ENCODE measurements at regions not wholly inside any gene's neighbourhood (a gene's known extent, or its start where the extent isn't known, plus 50 kb on each side); places are given as distances from the start of the nearest gene placed in this dataset.

- no peaks in the 10 kb centered on the region for H3K36me3 ChIP-seq (ENCODE audit: control insufficient read depth, insufficient read depth, low read length)
- no peaks in the 10 kb centered on the region for H3K9me3 ChIP-seq (ENCODE audit: control insufficient read depth, low read length)
- H3K4me1 ChIP-seq (ENCODE audit: control insufficient read depth, insufficient read depth, low read length), result no peaks in the 10 kb centered on the region
- no peak overlapping the region for H3K9ac ChIP-seq (ENCODE audit: low read length)
- no peak overlapping the region for H3K4me3 ChIP-seq (ENCODE audit: low read length)
- no peaks in the 10 kb centered on the region for H3K27me3 ChIP-seq (ENCODE audit: control insufficient read depth, insufficient read depth, low read length)
Observed at GRCh38 chr16:8253718-8254117, 336.6 kb downstream of the TMEM114 start.

- H3K27me3 ChIP-seq (ENCODE audit: control insufficient read depth, insufficient read depth, low read length), result no peaks in the 10 kb centered on the region
- no peaks in the 10 kb centered on the region for H3K9me3 ChIP-seq (ENCODE audit: control insufficient read depth, low read length)
- H3K36me3 ChIP-seq (ENCODE audit: control insufficient read depth, insufficient read depth, low read length), result no peaks in the 10 kb centered on the region
- H3K4me3 ChIP-seq (ENCODE audit: low read length), result no peak overlapping the region
- no peak overlapping the region for H3K9ac ChIP-seq (ENCODE audit: low read length)
- no peaks in the 10 kb centered on the region for H3K4me1 ChIP-seq (ENCODE audit: control insufficient read depth, insufficient read depth, low read length)
Observed at GRCh38 chr16:8251727-8252126, 338.6 kb downstream of the TMEM114 start.

GRCh38 chr16:8251298-8251697, 339.0 kb downstream of the TMEM114 start:
- Histone ChIP-seq H3K9me3 (ENCODE audit: control insufficient read depth, low read length) (no peaks in the 10 kb centered on the region), H3K27me3 (ENCODE audit: control insufficient read depth, insufficient read depth, low read length) (no peaks in the 10 kb centered on the region), H3K9ac (ENCODE audit: low read length) (no peak overlapping the region), H3K4me1 (ENCODE audit: control insufficient read depth, insufficient read depth, low read length) (no peaks in the 10 kb centered on the region), H3K36me3 (ENCODE audit: control insufficient read depth, insufficient read depth, low read length) (no peaks in the 10 kb centered on the region), H3K4me3 (ENCODE audit: low read length) (no peak overlapping the region)

- no peak overlapping the region for H3K4me3 ChIP-seq (ENCODE audit: low read length)
- H3K9me3 ChIP-seq (ENCODE audit: control insufficient read depth, low read length), result no peaks in the 10 kb centered on the region
- H3K36me3 ChIP-seq (ENCODE audit: control insufficient read depth, insufficient read depth, low read length), result no peaks in the 10 kb centered on the region
- H3K27me3 ChIP-seq (ENCODE audit: control insufficient read depth, insufficient read depth, low read length), result no peaks in the 10 kb centered on the region
- H3K9ac ChIP-seq (ENCODE audit: low read length), result no peak overlapping the region
- no peaks in the 10 kb centered on the region for H3K4me1 ChIP-seq (ENCODE audit: control insufficient read depth, insufficient read depth, low read length)
Observed at GRCh38 chr16:8247993-8248392, 342.3 kb downstream of the TMEM114 start.

- H3K4me1 ChIP-seq (ENCODE audit: control insufficient read depth, insufficient read depth, low read length), result no peaks in the 10 kb centered on the region
Observed at GRCh38 chr16:8243981-8244380, 346.3 kb downstream of the TMEM114 start.

GRCh38 chr16:8241408-8241807, 348.9 kb downstream of the TMEM114 start:
- H3K9ac ChIP-seq (ENCODE audit: low read length), result no peak overlapping the region
- no peaks in the 10 kb centered on the region for H3K4me1 ChIP-seq (ENCODE audit: control insufficient read depth, insufficient read depth, low read length)
- H3K4me3 ChIP-seq (ENCODE audit: low read length), result no peak overlapping the region
- H3K9me3 ChIP-seq (ENCODE audit: control insufficient read depth, low read length), result no peaks in the 10 kb centered on the region
- H3K27me3 ChIP-seq (ENCODE audit: control insufficient read depth, insufficient read depth, low read length), result no peaks in the 10 kb centered on the region
- H3K36me3 ChIP-seq (ENCODE audit: control insufficient read depth, insufficient read depth, low read length), result no peaks in the 10 kb centered on the region

More at GRCh38 chr16:8243981-8244380, 346.3 kb downstream of the TMEM114 start:
- H3K9ac ChIP-seq (ENCODE audit: low read length), result no peak overlapping the region
- H3K27me3 ChIP-seq (ENCODE audit: control insufficient read depth, insufficient read depth, low read length), result no peaks in the 10 kb centered on the region
- H3K36me3 ChIP-seq (ENCODE audit: control insufficient read depth, insufficient read depth, low read length), result no peaks in the 10 kb centered on the region
- H3K4me3 ChIP-seq (ENCODE audit: low read length), result no peak overlapping the region
- no peaks in the 10 kb centered on the region for H3K9me3 ChIP-seq (ENCODE audit: control insufficient read depth, low read length)

GRCh38 chr16:8239443-8239842, 350.9 kb downstream of the TMEM114 start:
- no peaks in the 10 kb centered on the region for H3K4me1 ChIP-seq (ENCODE audit: control insufficient read depth, insufficient read depth, low read length)
- no peaks in the 10 kb centered on the region for H3K9me3 ChIP-seq (ENCODE audit: control insufficient read depth, low read length)
- no peaks in the 10 kb centered on the region for H3K36me3 ChIP-seq (ENCODE audit: control insufficient read depth, insufficient read depth, low read length)
- no peaks in the 10 kb centered on the region for H3K27me3 ChIP-seq (ENCODE audit: control insufficient read depth, insufficient read depth, low read length)
- H3K4me3 ChIP-seq (ENCODE audit: low read length), result no peak overlapping the region
- H3K9ac ChIP-seq (ENCODE audit: low read length), result no peak overlapping the region

- H3K4me1 ChIP-seq (ENCODE audit: control insufficient read depth, insufficient read depth, low read length), result no peaks in the 10 kb centered on the region
- H3K36me3 ChIP-seq (ENCODE audit: control insufficient read depth, insufficient read depth, low read length), result no peaks in the 10 kb centered on the region
- no peak overlapping the region for H3K9ac ChIP-seq (ENCODE audit: low read length)
- H3K4me3 ChIP-seq (ENCODE audit: low read length), result no peak overlapping the region
- no peaks in the 10 kb centered on the region for H3K9me3 ChIP-seq (ENCODE audit: control insufficient read depth, low read length)
- no peaks in the 10 kb centered on the region for H3K27me3 ChIP-seq (ENCODE audit: control insufficient read depth, insufficient read depth, low read length)
Observed at GRCh38 chr16:8237452-8237851, 352.9 kb downstream of the TMEM114 start.

- Histone ChIP-seq H3K4me3 (ENCODE audit: low read length) (no peak overlapping the region), H3K4me1 (ENCODE audit: control insufficient read depth, insufficient read depth, low read length) (no peaks in the 10 kb centered on the region), H3K9ac (ENCODE audit: low read length) (no peak overlapping the region), H3K36me3 (ENCODE audit: control insufficient read depth, insufficient read depth, low read length) (no peaks in the 10 kb centered on the region), H3K27me3 (ENCODE audit: control insufficient read depth, insufficient read depth, low read length) (no peaks in the 10 kb centered on the region), H3K9me3 (ENCODE audit: control insufficient read depth, low read length) (no peaks in the 10 kb centered on the region)
Observed at GRCh38 chr16:8236816-8237215, 353.5 kb downstream of the TMEM114 start.

GRCh38 chr16:8230497-8230896, 359.8 kb downstream of the TMEM114 start:
- H3K9ac ChIP-seq (ENCODE audit: low read length), result no peak overlapping the region
- no peaks in the 10 kb centered on the region for H3K27me3 ChIP-seq (ENCODE audit: control insufficient read depth, insufficient read depth, low read length)
- no peaks in the 10 kb centered on the region for H3K9me3 ChIP-seq (ENCODE audit: control insufficient read depth, low read length)
- H3K36me3 ChIP-seq (ENCODE audit: control insufficient read depth, insufficient read depth, low read length), result no peaks in the 10 kb centered on the region
- H3K4me1 ChIP-seq (ENCODE audit: control insufficient read depth, insufficient read depth, low read length), result no peaks in the 10 kb centered on the region
- H3K4me3 ChIP-seq (ENCODE audit: low read length), result no peak overlapping the region

- H3K9ac ChIP-seq (ENCODE audit: low read length), result no peak overlapping the region
Observed at GRCh38 chr16:8229011-8229520, 361.2 kb downstream of the TMEM114 start.

GRCh38 chr16:8217201-8217600, 373.1 kb downstream of the TMEM114 start:
- H3K4me3 ChIP-seq (ENCODE audit: low read length), result no peak overlapping the region
- H3K36me3 ChIP-seq (ENCODE audit: control insufficient read depth, insufficient read depth, low read length), result no peaks in the 10 kb centered on the region
- H3K4me1 ChIP-seq (ENCODE audit: control insufficient read depth, insufficient read depth, low read length), result no peaks in the 10 kb centered on the region
- H3K27me3 ChIP-seq (ENCODE audit: control insufficient read depth, insufficient read depth, low read length), result no peaks in the 10 kb centered on the region
- no peak overlapping the region for H3K9ac ChIP-seq (ENCODE audit: low read length)
- H3K9me3 ChIP-seq (ENCODE audit: control insufficient read depth, low read length), result no peaks in the 10 kb centered on the region

More at GRCh38 chr16:8229011-8229520, 361.2 kb downstream of the TMEM114 start:
- Histone ChIP-seq H3K27me3 (ENCODE audit: control insufficient read depth, insufficient read depth, low read length) (no peaks in the 10 kb centered on the region), H3K4me3 (ENCODE audit: low read length) (no peak overlapping the region), H3K4me1 (ENCODE audit: control insufficient read depth, insufficient read depth, low read length) (no peaks in the 10 kb centered on the region), H3K9me3 (ENCODE audit: control insufficient read depth, low read length) (no peaks in the 10 kb centered on the region), H3K36me3 (ENCODE audit: control insufficient read depth, insufficient read depth, low read length) (no peaks in the 10 kb centered on the region)

- H3K36me3 ChIP-seq (ENCODE audit: control insufficient read depth, insufficient read depth, low read length), result no peaks in the 10 kb centered on the region
- no peak overlapping the region for H3K4me3 ChIP-seq (ENCODE audit: low read length)
- H3K27me3 ChIP-seq (ENCODE audit: control insufficient read depth, insufficient read depth, low read length), result no peaks in the 10 kb centered on the region
- H3K9ac ChIP-seq (ENCODE audit: low read length), result no peak overlapping the region
- H3K9me3 ChIP-seq (ENCODE audit: control insufficient read depth, low read length), result no peaks in the 10 kb centered on the region
- no peaks in the 10 kb centered on the region for H3K4me1 ChIP-seq (ENCODE audit: control insufficient read depth, insufficient read depth, low read length)
Observed at GRCh38 chr16:8204769-8205168, 385.5 kb downstream of the TMEM114 start.
